Pancreas (tissue), 10 donors: ENCODE measurements at regions not wholly inside any gene's neighbourhood (a gene's known extent, or its start where the extent isn't known, plus 50 kb on each side); places are given as distances from the start of the nearest gene placed in this dataset.
"Not testable (repeated sequence)": the region's sequence is repeated elsewhere in the genome, so short reads cannot be mapped to it uniquely, and the experiment has no call there.

Source experiments
- ATAC-seq, 4 donors: fragments of 200-7000 bp; cut with Tn5 transposase; one replicate each; pipeline versions ENCODE4 v1.8.0 to v1.9.1; 2020; ENCODE audit warnings: mild to moderate bottlenecking in 4 of 4, moderate library complexity in 4 of 4
- DNase-seq, 6 donors: peaks; one replicate each; pipeline ENCODE4 v3.0.0-alpha.2; 2020
- FAIRE-seq: peaks from 2 replicates; lab custom pipeline; 2012; peaks lifted over from hg19 to GRCh38; lab: Jason Lieb, UNC
- H3K27ac ChIP-seq, 4 donors: fragments of 200-600 bp; sonication (generic); 1 replicate in 3 of 4; 2 replicates in 1 of 4; pipeline versions ENCODE4 v1.5.0 to v1.8.0; 2020
- H3K27me3 ChIP-seq, 4 donors: fragments of 200-600 bp; one replicate each; pipeline ENCODE4 v1.8.0; 2021
- H3K36me3 ChIP-seq, 3 donors: fragments of 200-600 bp; sonication (generic) in 1 of 3; one replicate each; pipeline versions ENCODE4 v1.5.0 to v1.8.0; 2020 to 2021
- H3K4me1 ChIP-seq, 3 donors: fragments of 200-600 bp; one replicate each; pipeline ENCODE4 v1.8.0; 2021
- H3K4me3 ChIP-seq, 4 donors: fragments of 200-600 bp; sonication (generic) in 2 of 4; one replicate each; pipeline versions ENCODE4 v1.5.0 to v1.8.0; 2020 to 2021
- H3K9me3 ChIP-seq, 4 donors: fragments of 200-600 bp; one replicate each; pipeline ENCODE4 v1.8.0; 2021
- WGBS, 2 donors: extraction: QIAGEN DNeasy Blood & Tissue Kit; methylation state at CpG; one replicate each; pipeline ENCODE4 v1.1.7; 2013; 5-methylcytosine and 5-hydroxymethylcytosine counted together
- intact Hi-C, 3 donors: fragments of 100-400 bp; cut with DNase I; formaldehyde crosslinking; loops; one replicate each; pipeline versions ENCODE4 v1.11.1 to v1.14.2; 2022
- TF ChIP-seq, protein P1 (sequence below), 4 donors: fragments of 200-600 bp; sonication (generic) in 3 of 4; IDR thresholded peaks; one replicate each; pipeline versions ENCODE4 v1.5.0 to v1.8.0; 2021; ENCODE audit warnings: antibody characterized with exemption in 4 of 4
- donor health status: healthy with polysubstance abuse.
- donor health status: DM: no; HTN: no; CAD: no; lungs with moderate emphysema.
- donor health status: DM: no; HTN: no; CAD: no.
- donor health status: control.
- donor health status: control.
- donor health status: Bipolar disorder and iron deficiency.
- donor health status: DM: yes; HTN: yes; CAD: no.
- donor health status: DM: no; HTN: no; CAD: no.
- donor health status: DM: no; HTN: no; CAD: no.
- donor health status: DM: yes; HTN: yes; CAD: no.

DNA sequence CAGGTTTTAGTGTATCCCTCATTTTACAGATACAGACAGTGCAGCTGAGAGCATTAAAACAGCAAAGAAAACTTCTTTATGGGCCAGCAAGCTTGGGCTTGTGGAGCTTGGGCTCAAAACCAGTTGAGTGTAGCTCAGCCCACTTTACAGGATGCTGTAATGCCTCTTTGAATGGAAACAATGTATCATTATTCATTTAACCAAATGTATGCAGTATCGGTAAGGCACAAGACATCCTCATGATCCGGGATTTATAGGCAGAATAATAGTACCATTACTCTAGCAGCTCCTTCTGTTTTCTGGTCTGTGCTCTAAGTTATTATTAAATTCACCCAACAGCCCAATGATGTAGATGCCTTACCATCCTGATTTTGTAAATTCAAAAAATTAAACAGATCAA, 575.1 kb upstream of the CDH7 start:
- DNase-seq (no peak), ATAC-seq (no peak), FAIRE-seq (no peak)
- TF ChIP-seq, protein P1, sequence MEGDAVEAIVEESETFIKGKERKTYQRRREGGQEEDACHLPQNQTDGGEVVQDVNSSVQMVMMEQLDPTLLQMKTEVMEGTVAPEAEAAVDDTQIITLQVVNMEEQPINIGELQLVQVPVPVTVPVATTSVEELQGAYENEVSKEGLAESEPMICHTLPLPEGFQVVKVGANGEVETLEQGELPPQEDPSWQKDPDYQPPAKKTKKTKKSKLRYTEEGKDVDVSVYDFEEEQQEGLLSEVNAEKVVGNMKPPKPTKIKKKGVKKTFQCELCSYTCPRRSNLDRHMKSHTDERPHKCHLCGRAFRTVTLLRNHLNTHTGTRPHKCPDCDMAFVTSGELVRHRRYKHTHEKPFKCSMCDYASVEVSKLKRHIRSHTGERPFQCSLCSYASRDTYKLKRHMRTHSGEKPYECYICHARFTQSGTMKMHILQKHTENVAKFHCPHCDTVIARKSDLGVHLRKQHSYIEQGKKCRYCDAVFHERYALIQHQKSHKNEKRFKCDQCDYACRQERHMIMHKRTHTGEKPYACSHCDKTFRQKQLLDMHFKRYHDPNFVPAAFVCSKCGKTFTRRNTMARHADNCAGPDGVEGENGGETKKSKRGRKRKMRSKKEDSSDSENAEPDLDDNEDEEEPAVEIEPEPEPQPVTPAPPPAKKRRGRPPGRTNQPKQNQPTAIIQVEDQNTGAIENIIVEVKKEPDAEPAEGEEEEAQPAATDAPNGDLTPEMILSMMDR (IDR thresholded peaks at IDR 0.05) = no peak
- 79 to 83% methylated on average over 2 of the region's 2 CpGs for whole genome bisulfite sequencing, 2 donors
- Histone ChIP-seq H3K27me3 (no peaks in the 10 kb centered on the region), H3K4me3 (no peak overlapping the region), H3K27ac (no peak overlapping the region), H3K4me1 (no peaks in the 10 kb centered on the region), H3K9me3 (no peaks in the 10 kb centered on the region), H3K36me3 (no peaks in the 10 kb centered on the region)
- intact Hi-C loops = no loop called here

DNA sequence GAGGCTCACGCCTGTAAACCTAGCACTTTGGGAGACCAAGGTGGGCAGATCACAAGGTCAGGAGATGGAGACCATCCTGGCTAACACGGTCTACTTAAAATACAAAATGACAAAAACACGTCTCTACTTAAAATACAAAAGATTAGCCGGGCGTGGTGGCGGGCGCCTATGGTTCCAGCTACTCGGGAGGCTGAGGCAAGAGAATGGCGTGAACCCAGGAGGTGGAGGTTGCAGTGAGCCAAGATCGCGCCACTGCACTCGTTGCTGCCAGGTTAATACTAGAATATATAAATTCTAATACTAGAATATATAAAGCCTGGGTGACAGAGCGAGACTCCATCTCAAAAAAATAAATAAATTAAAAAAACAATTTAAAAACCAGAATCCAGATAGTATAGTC, 588.7 kb upstream of the CDH7 start:
- H3K4me1 ChIP-seq, ATAC-seq, H3K27ac ChIP-seq, H3K4me3 ChIP-seq, H3K9me3 ChIP-seq, intact Hi-C loops, FAIRE-seq, DNase-seq, H3K27me3 ChIP-seq, H3K36me3 ChIP-seq: not testable (repeated sequence)
- 84 to 88% methylated on average over 13 of the region's 13 CpGs for WGBS, 2 donors

DNA sequence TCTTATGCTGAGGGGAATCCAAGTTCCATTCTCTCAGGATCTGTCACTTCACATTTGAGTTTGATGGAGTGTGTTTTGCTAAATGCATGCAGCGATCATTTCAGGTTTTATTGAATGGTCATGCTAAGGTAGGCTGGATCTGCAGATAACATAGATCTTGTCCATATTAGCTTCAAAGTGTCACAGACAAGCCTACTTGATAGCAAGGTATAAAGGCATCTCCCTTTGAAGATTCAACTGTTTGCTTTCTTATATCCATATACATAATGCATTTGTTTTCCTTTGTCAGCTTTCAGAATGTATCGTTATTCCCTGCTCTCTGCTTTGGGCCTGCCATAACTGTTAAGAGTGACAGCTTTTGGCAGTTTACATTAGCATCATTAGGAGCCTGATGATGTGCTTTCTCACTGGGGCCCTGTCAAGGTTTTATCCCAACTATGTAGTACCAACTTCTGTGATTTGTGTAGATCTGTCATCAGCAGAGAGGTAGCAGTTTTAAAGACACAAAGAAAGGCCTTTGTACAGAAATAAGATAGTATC, 604.3 kb upstream of the CDH7 start:
- TF ChIP-seq, protein P1 (IDR thresholded peaks at IDR 0.05) = no peak
- Histone ChIP-seq H3K9me3 (no peaks in the 10 kb centered on the region), H3K4me1 (no peaks in the 10 kb centered on the region), H3K4me3 (no peak overlapping the region), H3K36me3 (no peaks in the 10 kb centered on the region), H3K27me3 (no peaks in the 10 kb centered on the region), H3K27ac (no peak overlapping the region)
- no peak for DNase-seq
- no peak for ATAC-seq
- intact Hi-C loops = no loop called here
- no peak for FAIRE-seq
- WGBS, 2 donors = 39 to 58% methylated on average over 2 of the region's 2 CpGs

DNA sequence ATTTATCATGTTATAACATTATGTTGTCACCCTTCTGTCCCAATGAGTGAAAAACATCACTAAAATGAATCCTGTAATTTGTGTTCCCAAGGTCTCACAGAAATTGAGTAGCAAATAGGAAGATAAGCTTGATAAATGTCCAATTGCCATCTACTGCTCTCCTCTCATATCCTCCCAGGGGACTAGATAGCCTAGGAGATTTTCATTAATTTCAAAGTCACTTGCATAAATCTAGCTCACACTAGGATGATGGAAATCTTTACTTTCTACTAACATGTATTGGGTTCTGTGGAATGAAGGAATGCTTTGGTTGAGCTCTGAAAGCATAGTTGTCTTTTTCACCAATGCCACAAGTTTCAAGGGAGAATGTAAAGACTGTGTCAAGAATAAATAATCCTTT, 605.5 kb upstream of the CDH7 start:
- intact Hi-C loops = no loop called here
- DNase-seq (no peak), FAIRE-seq (no peak), ATAC-seq (no peak)
- no peaks in the 10 kb centered on the region for H3K36me3 ChIP-seq
- H3K4me1 ChIP-seq = no peaks in the 10 kb centered on the region
- no peaks in the 10 kb centered on the region for H3K27me3 ChIP-seq
- TF ChIP-seq, protein P1 (IDR thresholded peaks at IDR 0.05) = no peak
- H3K9me3 ChIP-seq = no peaks in the 10 kb centered on the region
- no peak overlapping the region for H3K4me3 ChIP-seq
- no peak overlapping the region for H3K27ac ChIP-seq

DNA sequence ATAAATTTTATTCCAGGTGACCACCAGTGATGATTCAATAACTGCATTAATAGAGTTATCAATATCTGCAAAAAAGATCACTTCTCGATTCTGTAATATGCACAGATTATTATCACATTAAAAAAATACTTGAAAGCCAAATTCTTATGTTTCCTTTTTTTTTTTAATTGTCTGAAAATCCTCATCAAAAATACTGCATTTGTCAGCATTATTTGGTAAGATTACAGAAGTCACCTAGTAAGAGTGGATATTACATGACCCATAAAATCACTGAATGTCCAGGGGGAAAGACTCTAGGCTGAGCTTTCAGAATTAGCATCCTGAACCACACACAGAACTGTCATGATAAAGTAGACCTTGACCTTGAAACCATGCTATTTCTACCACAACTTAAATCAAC, 617.2 kb upstream of the CDH7 start:
- ATAC-seq = no peak
- H3K4me3 ChIP-seq = no peak overlapping the region
- DNase-seq = no peak
- TF ChIP-seq, protein P1 (IDR thresholded peaks at IDR 0.05) = no peak
- FAIRE-seq = no peak
- no peaks in the 10 kb centered on the region for H3K27me3 ChIP-seq
- H3K9me3 ChIP-seq = no peaks in the 10 kb centered on the region
- H3K4me1 ChIP-seq = no peaks in the 10 kb centered on the region
- no peaks in the 10 kb centered on the region for H3K36me3 ChIP-seq
- no peak overlapping the region for H3K27ac ChIP-seq
- WGBS, 2 donors = 66 to 69% methylated on average over 1 of the region's 1 CpG
- intact Hi-C loops = no loop called here
